HepG2 (cell line): ENCODE measurements at regions not wholly inside any gene's neighbourhood (a gene's known extent, or its start where the extent isn't known, plus 50 kb on each side); places are given as distances from the start of the nearest gene placed in this dataset.

ENCODE experiments used
- ATAC-seq: fragments of 200-7000 bp; cut with Tn5 transposase; 3 replicates; pipeline ENCODE4 v1.9.1; 2020; ENCODE audit warnings: mild to moderate bottlenecking, moderate library complexity
- BruUV-seq: library from RNA; stranded (reverse); fragments of 400-500 nt; replicated peaks from 2 replicates; lab custom pipeline; 2021; lab: Mats Ljungman, UMichigan
- CTCF ChIA-PET: fragments of 300-600 bp; formaldehyde crosslinking; extraction: SDS; loops from one replicate; lab custom pipeline; 2021; ENCODE audit warnings: low total read pairs, inconsistent platforms, low intra/inter-chr PET ratio; lab: Yijun Ruan, JAX
- POLR2A ChIA-PET: fragments of 350-600 bp; sonication (Branson Sonifier 250); formaldehyde crosslinking; loops from one replicate; lab custom pipeline; 2020; ENCODE audit warnings: antibody characterized with exemption, inconsistent platforms; lab: Yijun Ruan, JAX
- DNase-seq: peaks from one replicate; pipeline ENCODE4 v3.0.0-alpha.2; 2015; ENCODE audit warnings: low spot score
- FAIRE-seq: peaks from 3 replicates; lab custom pipeline; 2011; peaks lifted over from hg19 to GRCh38; lab: Jason Lieb, UNC
- H2AFZ ChIP-seq: one replicate; pipeline ENCODE4 v1.6.1; 2011; ENCODE audit warnings: low read length, inconsistent platforms
- H3K27ac ChIP-seq: fragments of 300-600 bp; 3 replicates; pipeline ENCODE4 v1.8.0; 2011; ENCODE audit warnings: mixed run types, mild to moderate bottlenecking, mixed read lengths, low read length, inconsistent platforms; ENCODE audit not compliant: insufficient read depth; ENCODE audit errors: extremely low read length
- H3K27me3 ChIP-seq, 2 experiments: fragments of 200-600 bp in 1 of 2; 2 replicates in 1 of 2; 3 replicates in 1 of 2; pipeline versions ENCODE4 v1.6.0 to v1.8.0; 2011; ENCODE audit warnings: low read length in 2 of 2, mild to moderate bottlenecking in 2 of 2, moderate library complexity in 2 of 2, inconsistent platforms in 1 of 2; ENCODE audit not compliant: insufficient read depth in 2 of 2, control insufficient read depth in 1 of 2
- H3K36me3 ChIP-seq, 2 experiments: fragments of 200-600 bp in 1 of 2; replicated peaks in 1 of 2; 2 replicates in 1 of 2; 3 replicates in 1 of 2; pipeline versions ENCODE4 v1.5.1 to v1.8.0; 2011; ENCODE audit warnings: low read length in 2 of 2, inconsistent platforms in 1 of 2; ENCODE audit not compliant: insufficient read depth in 2 of 2, control insufficient read depth in 1 of 2
- H3K4me1 ChIP-seq: 2 replicates; pipeline ENCODE4 v1.5.1; 2012; ENCODE audit warnings: low read length, inconsistent platforms; ENCODE audit not compliant: insufficient read depth
- H3K4me2 ChIP-seq: 2 replicates; pipeline ENCODE4 v1.6.0; 2011; ENCODE audit warnings: low read depth, low read length, inconsistent platforms
- H3K4me3 ChIP-seq, 3 experiments: fragments of 200-600 bp in 1 of 3; sonication (generic), shearing (Covaris generic) in 1 of 3; replicated peaks in 1 of 3; 2 replicates each; pipeline ENCODE4 v1.5.1; 2011 to 2016; ENCODE audit warnings: low read length in 3 of 3, inconsistent platforms in 2 of 3, low read depth in 2 of 3, mild to moderate bottlenecking in 2 of 3, control low read depth in 1 of 3, mixed read lengths in 1 of 3; ENCODE audit not compliant: insufficient read depth in 1 of 3
- H3K79me2 ChIP-seq: one replicate; pipeline ENCODE4 v1.6.1; 2011; ENCODE audit warnings: low read length, inconsistent platforms; ENCODE audit not compliant: insufficient read depth
- H3K9ac ChIP-seq: 2 replicates; pipeline ENCODE4 v1.6.0; 2011; ENCODE audit warnings: mild to moderate bottlenecking, low read depth, low read length, inconsistent platforms; ENCODE audit not compliant: insufficient read depth
- H3K9me3 ChIP-seq: 2 replicates; pipeline ENCODE4 v1.5.1; 2012; ENCODE audit warnings: mild to moderate bottlenecking, low read length
- H4K20me1 ChIP-seq: 2 replicates; pipeline ENCODE4 v1.6.0; 2011; ENCODE audit warnings: inconsistent platforms, mild to moderate bottlenecking, low read length, moderate library complexity; ENCODE audit not compliant: insufficient read depth
- HDAC1 ChIP-seq: sonication (generic); formaldehyde crosslinking; IDR thresholded peaks from 2 replicates; pipeline ENCODE4 v1.5.1; 2020; ENCODE audit warnings: mild to moderate bottlenecking, missing genetic modification reagents
- HES4 ChIP-seq: sonication (generic); formaldehyde crosslinking; IDR thresholded peaks from 2 replicates; pipeline ENCODE4 v1.9.0; 2021; ENCODE audit warnings: mild to moderate bottlenecking, missing genetic modification reagents, borderline replicate concordance
- HOXA7 ChIP-seq: sonication (generic); formaldehyde crosslinking; IDR thresholded peaks from 2 replicates; pipeline ENCODE4 v1.8.1; 2022; ENCODE audit warnings: mild to moderate bottlenecking, missing genetic modification reagents, moderate library complexity
- KLF6 ChIP-seq: IDR thresholded peaks from 2 replicates; pipeline ENCODE4 v1.8.0; 2016; ENCODE audit warnings: missing biosample characterization, missing genetic modification reagents
- MLLT10 ChIP-seq: sonication (generic); formaldehyde crosslinking; IDR thresholded peaks from 2 replicates; pipeline ENCODE4 v1.4.0; 2020; ENCODE audit warnings: missing genetic modification reagents
- NFIB ChIP-seq: sonication (generic); formaldehyde crosslinking; IDR thresholded peaks from 2 replicates; pipeline ENCODE4 v1.9.0; 2021; ENCODE audit warnings: missing genetic modification reagents, mild to moderate bottlenecking, borderline replicate concordance
- NR1H2 ChIP-seq: sonication (generic); formaldehyde crosslinking; IDR thresholded peaks from 2 replicates; pipeline ENCODE4 v1.8.1; 2022; ENCODE audit warnings: low read depth, missing genetic modification reagents, borderline replicate concordance
- RXRA ChIP-seq: sonication (generic); formaldehyde crosslinking; IDR thresholded peaks from 2 replicates; pipeline ENCODE4 v1.5.1; 2020; ENCODE audit warnings: missing genetic modification reagents
- ZFP62 ChIP-seq: sonication (generic); formaldehyde crosslinking; IDR thresholded peaks from 2 replicates; pipeline ENCODE4 v1.4.0; 2020; ENCODE audit warnings: missing genetic modification reagents
- ZNF484 ChIP-seq: sonication (generic); formaldehyde crosslinking; IDR thresholded peaks from 2 replicates; pipeline ENCODE4 v1.5.1; 2020; ENCODE audit warnings: mild to moderate bottlenecking, low read depth, missing genetic modification reagents, borderline replicate concordance
- WGBS: methylation state at CpG from one replicate; pipeline ENCODE4 v1.1.6; 2017; ENCODE audit warnings: low lambda C conversion rate; 5-methylcytosine and 5-hydroxymethylcytosine counted together
- in situ Hi-C: cut with HindIII; loops from 2 replicates; pipeline ENCODE4 v1.10.0; 2017; ENCODE audit warnings: low pct_unique_long_range_greater_than_20kb; ENCODE audit not compliant: extremely low pct_ligation_motif_present
- intact Hi-C: fragments of 100-400 bp; cut with micrococcal nuclease; formaldehyde crosslinking; loops from one replicate; pipeline ENCODE4 v1.10.0; 2022; ENCODE audit not compliant: unreplicated experiment
- TF ChIP-seq, protein P1 (sequence below): sonication (generic); formaldehyde crosslinking; IDR thresholded peaks from 2 replicates; pipeline ENCODE4 v1.4.0; 2020; ENCODE audit warnings: mild to moderate bottlenecking, missing genetic modification reagents

DNA sequence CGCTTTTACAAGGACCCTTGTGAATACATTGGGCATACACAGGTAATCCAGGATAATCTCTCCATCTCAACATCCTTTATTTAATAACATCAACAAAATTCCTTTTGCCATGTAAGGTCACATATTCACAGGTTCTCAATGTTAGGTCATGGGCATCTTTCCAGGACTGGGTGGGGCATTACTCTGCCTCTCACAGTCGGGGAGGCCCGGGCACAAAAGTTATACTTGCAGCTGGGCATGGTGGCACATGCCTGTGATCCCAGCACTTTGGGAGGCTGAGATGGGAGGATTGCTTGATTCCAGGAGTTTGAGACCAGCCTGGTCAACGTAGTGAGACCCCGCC lies 93.7 kb upstream of the AP1S2 start:
- no TSS peak for BruUV-seq
- Histone ChIP-seq H3K4me1 (no peaks in the 10 kb centered on the region), H4K20me1 (no peaks in the 10 kb centered on the region), H3K27me3 (no peaks in the 10 kb centered on the region), H3K36me3 (no peaks in the 10 kb centered on the region), H2AFZ (no peak overlapping the region), H3K79me2 (no peaks in the 10 kb centered on the region), H3K4me2 (no peak overlapping the region), H3K9me3 (no peaks in the 10 kb centered on the region), H3K9ac (no peak overlapping the region), H3K4me3 (no peak overlapping the region), H3K27ac (no peak overlapping the region)
- ATAC-seq, result no peak
- no peak for DNase-seq
- intact Hi-C loops (no loop called here), in situ Hi-C loops (no loop called here)
- no peak for TF ChIP-seq RXRA (CRISPR knock-in tag)
- TF ChIP-seq NR1H2 (CRISPR knock-in tag), result no peak
- TF ChIP-seq ZNF484 (CRISPR knock-in tag), result no peak
- TF ChIP-seq NFIB (CRISPR knock-in tag), result no peak
- no peak for TF ChIP-seq HES4 (CRISPR knock-in tag)
- no peak for TF ChIP-seq MLLT10
- TF ChIP-seq HDAC1 (CRISPR knock-in tag), result no peak
- no peak for TF ChIP-seq KLF6 (CRISPR knock-in tag)
- TF ChIP-seq, protein P1, sequence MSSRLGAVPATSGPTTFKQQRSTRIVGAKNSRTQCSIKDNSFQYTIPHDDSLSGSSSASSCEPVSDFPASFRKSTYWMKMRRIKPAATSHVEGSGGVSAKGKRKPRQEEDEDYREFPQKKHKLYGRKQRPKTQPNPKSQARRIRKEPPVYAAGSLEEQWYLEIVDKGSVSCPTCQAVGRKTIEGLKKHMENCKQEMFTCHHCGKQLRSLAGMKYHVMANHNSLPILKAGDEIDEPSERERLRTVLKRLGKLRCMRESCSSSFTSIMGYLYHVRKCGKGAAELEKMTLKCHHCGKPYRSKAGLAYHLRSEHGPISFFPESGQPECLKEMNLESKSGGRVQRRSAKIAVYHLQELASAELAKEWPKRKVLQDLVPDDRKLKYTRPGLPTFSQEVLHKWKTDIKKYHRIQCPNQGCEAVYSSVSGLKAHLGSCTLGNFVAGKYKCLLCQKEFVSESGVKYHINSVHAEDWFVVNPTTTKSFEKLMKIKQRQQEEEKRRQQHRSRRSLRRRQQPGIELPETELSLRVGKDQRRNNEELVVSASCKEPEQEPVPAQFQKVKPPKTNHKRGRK (CRISPR knock-in tag), result no peak
- no peak for TF ChIP-seq HOXA7 (CRISPR knock-in tag)
- TF ChIP-seq ZFP62 (CRISPR knock-in tag), result no peak
- CTCF ChIA-PET, result no interaction called here
- POLR2A ChIA-PET, result no interaction called here
- FAIRE-seq, result no peak
- WGBS, result 0% methylated on average over 1 of the region's 5 CpGs
